ENCODE measurements at regions not wholly inside any gene's neighbourhood (a gene's known extent, or its start where the extent isn't known, plus 50 kb on each side); places are given as distances from the start of the nearest gene placed in this dataset.

DNA sequence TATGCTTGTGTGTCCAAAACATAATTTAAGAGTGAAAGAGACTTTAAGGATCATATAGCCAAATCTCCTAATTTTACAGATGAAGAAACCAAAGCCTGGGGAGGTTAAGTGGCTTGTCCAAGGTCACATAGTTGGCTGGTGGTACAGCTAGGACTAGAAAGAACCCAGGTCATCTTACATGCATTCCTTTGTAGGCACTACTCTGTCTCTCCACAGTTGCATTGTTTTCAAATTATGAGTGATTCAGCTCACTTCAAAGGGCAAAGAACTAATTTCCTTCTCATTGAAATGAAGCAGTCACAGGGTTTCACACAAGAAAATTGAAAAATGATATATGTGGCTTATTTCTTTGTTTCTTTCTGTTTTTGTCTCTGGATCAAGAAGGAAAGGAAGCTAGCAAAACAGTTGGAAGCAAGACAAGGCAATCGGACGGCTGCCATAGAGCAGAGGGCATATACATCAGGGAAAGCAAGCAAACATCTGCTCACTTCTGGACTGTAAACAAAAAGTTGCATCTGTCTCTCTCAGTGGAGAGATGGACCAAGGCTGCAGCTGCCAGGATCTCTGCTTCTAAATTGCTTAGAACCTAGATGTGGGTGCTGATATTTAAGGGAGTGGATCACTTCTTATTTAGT lies 107.5 kb upstream of the AMOT start:
- TF ChIP-seq, protein P1, sequence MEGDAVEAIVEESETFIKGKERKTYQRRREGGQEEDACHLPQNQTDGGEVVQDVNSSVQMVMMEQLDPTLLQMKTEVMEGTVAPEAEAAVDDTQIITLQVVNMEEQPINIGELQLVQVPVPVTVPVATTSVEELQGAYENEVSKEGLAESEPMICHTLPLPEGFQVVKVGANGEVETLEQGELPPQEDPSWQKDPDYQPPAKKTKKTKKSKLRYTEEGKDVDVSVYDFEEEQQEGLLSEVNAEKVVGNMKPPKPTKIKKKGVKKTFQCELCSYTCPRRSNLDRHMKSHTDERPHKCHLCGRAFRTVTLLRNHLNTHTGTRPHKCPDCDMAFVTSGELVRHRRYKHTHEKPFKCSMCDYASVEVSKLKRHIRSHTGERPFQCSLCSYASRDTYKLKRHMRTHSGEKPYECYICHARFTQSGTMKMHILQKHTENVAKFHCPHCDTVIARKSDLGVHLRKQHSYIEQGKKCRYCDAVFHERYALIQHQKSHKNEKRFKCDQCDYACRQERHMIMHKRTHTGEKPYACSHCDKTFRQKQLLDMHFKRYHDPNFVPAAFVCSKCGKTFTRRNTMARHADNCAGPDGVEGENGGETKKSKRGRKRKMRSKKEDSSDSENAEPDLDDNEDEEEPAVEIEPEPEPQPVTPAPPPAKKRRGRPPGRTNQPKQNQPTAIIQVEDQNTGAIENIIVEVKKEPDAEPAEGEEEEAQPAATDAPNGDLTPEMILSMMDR (IDR thresholded peaks at IDR 0.05; ENCODE audit: insufficient read depth, low read depth, low read length): no peak
- no peak overlapping the region for H3K4me3 ChIP-seq (ENCODE audit: low read depth, low read length)
- POLR2A ChIA-PET: no interaction called here
- H3K27me3 ChIP-seq (ENCODE audit: control insufficient read depth, insufficient read depth, low read length): no peaks in the 10 kb centered on the region
- no peak for DNase-seq (ENCODE audit: low read depth)
- CTCF ChIA-PET: no interaction called here
- H3K36me3 ChIP-seq (ENCODE audit: control insufficient read depth, insufficient read depth, low read length): no peaks in the 10 kb centered on the region

DNA sequence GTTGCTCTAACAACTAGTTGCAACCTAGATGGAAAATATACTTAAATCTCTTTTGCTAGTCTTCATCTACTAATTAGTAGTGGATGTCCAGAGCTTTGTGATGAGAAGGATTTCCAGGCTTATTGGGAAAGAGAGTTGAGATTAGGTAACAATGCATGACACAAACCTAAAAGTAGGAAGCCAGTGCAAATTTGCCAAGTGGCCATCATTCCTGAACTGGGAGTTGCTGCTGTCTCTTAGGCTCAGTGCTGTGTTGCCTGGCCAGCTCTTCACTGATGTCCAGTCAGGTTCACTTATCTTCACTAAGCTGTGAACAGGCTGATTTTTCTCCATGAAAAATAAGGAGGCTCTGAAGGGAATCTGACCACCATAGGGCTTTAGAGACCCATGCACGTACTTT lies 105.6 kb upstream of the AMOT start:
- Histone ChIP-seq H3K4me3 (ENCODE audit: low read depth, low read length) (no peak overlapping the region), H3K27me3 (ENCODE audit: control insufficient read depth, insufficient read depth, low read length) (no peaks in the 10 kb centered on the region), H3K36me3 (ENCODE audit: control insufficient read depth, insufficient read depth, low read length) (no peaks in the 10 kb centered on the region)
- ChIA-PET CTCF (no interaction called here), POLR2A (no interaction called here)
- TF ChIP-seq, protein P1 (IDR thresholded peaks at IDR 0.05; ENCODE audit: insufficient read depth, low read depth, low read length): no peak
- DNase-seq (ENCODE audit: low read depth): no peak

DNA sequence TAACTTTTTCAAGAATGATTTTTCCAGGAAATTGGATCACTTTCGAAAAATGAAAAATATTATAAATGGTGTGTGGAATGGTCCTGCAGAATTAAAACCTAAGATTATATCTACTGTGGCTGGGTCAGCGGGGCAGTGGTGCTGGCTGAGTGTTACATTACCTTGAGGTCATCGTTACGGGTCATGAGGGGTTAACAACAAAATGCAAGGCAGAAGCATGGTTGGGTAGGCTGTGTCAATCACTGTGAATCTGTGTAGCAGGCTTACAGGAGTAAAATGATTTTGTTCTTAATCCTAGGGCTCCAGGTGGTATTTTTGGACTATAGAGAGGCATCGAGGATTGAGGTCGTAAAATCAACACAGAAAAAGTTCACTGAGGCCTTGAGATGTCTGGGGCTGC lies 105.2 kb upstream of the AMOT start:
- TF ChIP-seq, protein P1 (IDR thresholded peaks at IDR 0.05; ENCODE audit: insufficient read depth, low read depth, low read length): no peak
- H3K4me3 ChIP-seq (ENCODE audit: low read depth, low read length): no peak overlapping the region
- ChIA-PET POLR2A (no interaction called here), CTCF (no interaction called here)
- H3K36me3 ChIP-seq (ENCODE audit: control insufficient read depth, insufficient read depth, low read length): no peaks in the 10 kb centered on the region
- no peak for DNase-seq (ENCODE audit: low read depth)
- H3K27me3 ChIP-seq (ENCODE audit: control insufficient read depth, insufficient read depth, low read length): no peaks in the 10 kb centered on the region

DNA sequence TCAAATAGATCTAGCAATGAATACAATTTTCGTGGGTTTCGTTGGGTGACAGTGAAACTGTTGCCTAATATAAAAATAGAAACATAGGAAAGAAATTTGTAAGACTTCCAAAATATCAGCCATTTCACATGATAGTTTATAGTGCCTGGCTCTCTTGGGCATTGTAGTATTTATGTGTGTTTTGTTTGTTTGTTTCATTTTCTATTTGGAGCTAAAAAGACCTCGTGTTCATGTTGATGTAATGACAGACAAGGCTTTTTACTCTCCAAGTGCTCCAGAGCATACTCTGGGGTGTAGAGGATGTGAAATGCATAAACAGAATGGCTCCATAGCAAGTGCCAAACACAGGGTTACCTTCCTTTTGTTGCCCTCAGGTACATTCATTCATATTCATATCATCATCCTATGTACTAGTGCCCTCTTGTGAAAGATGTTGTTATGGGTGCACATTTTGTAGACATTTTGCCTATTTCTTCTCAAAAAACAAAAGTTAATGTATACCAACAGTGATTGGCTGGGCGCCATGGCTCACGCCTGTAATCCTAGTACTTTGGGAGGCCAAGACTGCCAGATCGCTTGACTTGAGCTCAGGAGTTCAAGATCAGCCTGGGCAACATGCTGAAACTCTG lies 100.7 kb upstream of the AMOT start:
- POLR2A ChIA-PET: no interaction called here
- Histone ChIP-seq H3K27me3 (ENCODE audit: control insufficient read depth, insufficient read depth, low read length) (no peaks in the 10 kb centered on the region), H3K4me3 (ENCODE audit: low read depth, low read length) (no peak overlapping the region), H3K36me3 (ENCODE audit: control insufficient read depth, insufficient read depth, low read length) (no peaks in the 10 kb centered on the region)
- TF ChIP-seq, protein P1 (IDR thresholded peaks at IDR 0.05; ENCODE audit: insufficient read depth, low read depth, low read length): no peak
- CTCF ChIA-PET: no interaction called here
- no peak for DNase-seq (ENCODE audit: low read depth)

DNA sequence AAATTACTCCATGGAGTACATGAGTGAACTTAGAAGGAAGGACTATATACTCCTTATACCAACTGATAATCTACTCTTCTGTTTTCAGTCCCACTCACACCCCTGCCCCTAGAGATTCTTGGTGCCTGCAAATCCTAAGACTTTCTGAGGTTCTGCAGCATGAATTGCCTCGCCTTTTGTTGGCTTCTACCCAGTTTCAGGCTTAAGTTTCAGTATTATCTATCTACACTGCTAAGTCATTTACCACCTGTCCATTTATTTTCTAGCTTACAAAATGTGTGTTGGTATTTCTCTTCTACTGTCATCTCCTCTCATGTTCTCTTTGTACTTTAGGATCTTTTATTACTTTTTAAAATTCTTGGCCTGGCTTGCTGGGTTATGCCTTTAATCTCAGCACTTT lies 94.4 kb upstream of the AMOT start:
- H3K36me3 ChIP-seq (ENCODE audit: control insufficient read depth, insufficient read depth, low read length): no peaks in the 10 kb centered on the region
- no peaks in the 10 kb centered on the region for H3K27me3 ChIP-seq (ENCODE audit: control insufficient read depth, insufficient read depth, low read length)
- TF ChIP-seq, protein P1 (IDR thresholded peaks at IDR 0.05; ENCODE audit: insufficient read depth, low read depth, low read length): no peak
- H3K4me3 ChIP-seq (ENCODE audit: low read depth, low read length): no peak overlapping the region
- DNase-seq (ENCODE audit: low read depth): no peak
- ChIA-PET CTCF (no interaction called here), POLR2A (no interaction called here)
